ENCODE measurements at regions not wholly inside any gene's neighbourhood (a gene's known extent, or its start where the extent isn't known, plus 50 kb on each side); places are given as distances from the start of the nearest gene placed in this dataset.

DNA sequence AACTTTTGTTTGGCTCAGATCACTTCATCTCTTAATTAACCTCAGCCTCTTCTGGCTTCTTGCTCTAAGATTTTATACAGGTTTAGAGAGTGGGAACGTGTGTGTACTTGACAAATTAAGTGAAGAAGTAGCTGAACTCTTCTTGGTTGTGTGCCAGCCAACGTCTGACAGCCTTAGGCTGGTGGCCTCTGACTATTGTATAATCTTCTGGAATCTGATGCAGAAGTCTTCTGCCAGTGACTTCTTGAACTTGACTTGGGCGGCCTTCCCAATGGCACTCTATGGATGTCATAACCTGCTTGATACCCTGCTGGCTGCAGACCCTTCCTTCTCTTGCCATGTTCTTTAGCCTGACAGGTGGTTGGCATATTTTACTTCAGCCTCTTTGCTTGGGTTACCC, 660.5 kb downstream of the DOK5 start:
- TF ChIP-seq, protein P1, sequence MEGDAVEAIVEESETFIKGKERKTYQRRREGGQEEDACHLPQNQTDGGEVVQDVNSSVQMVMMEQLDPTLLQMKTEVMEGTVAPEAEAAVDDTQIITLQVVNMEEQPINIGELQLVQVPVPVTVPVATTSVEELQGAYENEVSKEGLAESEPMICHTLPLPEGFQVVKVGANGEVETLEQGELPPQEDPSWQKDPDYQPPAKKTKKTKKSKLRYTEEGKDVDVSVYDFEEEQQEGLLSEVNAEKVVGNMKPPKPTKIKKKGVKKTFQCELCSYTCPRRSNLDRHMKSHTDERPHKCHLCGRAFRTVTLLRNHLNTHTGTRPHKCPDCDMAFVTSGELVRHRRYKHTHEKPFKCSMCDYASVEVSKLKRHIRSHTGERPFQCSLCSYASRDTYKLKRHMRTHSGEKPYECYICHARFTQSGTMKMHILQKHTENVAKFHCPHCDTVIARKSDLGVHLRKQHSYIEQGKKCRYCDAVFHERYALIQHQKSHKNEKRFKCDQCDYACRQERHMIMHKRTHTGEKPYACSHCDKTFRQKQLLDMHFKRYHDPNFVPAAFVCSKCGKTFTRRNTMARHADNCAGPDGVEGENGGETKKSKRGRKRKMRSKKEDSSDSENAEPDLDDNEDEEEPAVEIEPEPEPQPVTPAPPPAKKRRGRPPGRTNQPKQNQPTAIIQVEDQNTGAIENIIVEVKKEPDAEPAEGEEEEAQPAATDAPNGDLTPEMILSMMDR (conservative IDR thresholded peaks at IDR 0.05) = no peak
- no peak for TF ChIP-seq EZH2 (IDR thresholded peaks at IDR 0.05; ENCODE audit: low read depth)

All from PC-9 (cell line).